Heart right ventricle (tissue), 16 donors: ENCODE measurements at regions not wholly inside any gene's neighbourhood (a gene's known extent, or its start where the extent isn't known, plus 50 kb on each side); places are given as distances from the start of the nearest gene placed in this dataset.

Source experiments
- ATAC-seq, 8 donors: fragments of 200-7000 bp; cut with Tn5 transposase; one replicate each; pipeline ENCODE4 v1.9.1; 2020; ENCODE audit warnings: mild to moderate bottlenecking in 8 of 8, moderate library complexity in 8 of 8, moderate number of reproducible peaks in 1 of 8
- DNase-seq, 2 donors: peaks; one replicate each; pipeline ENCODE4 v3.0.0-alpha.2; 2020
- H3K27ac ChIP-seq, 10 donors: fragments of 200-600 bp; sonication (generic) in 2 of 10; one replicate each; pipeline versions ENCODE4 v1.5.0 to v1.8.0; 2020 to 2022; ENCODE audit warnings: mild to moderate bottlenecking in 3 of 10
- H3K27me3 ChIP-seq, 7 donors: fragments of 200-600 bp; one replicate each; pipeline ENCODE4 v1.8.0; 2021 to 2022; ENCODE audit warnings: mild to moderate bottlenecking in 2 of 7
- H3K36me3 ChIP-seq, 9 donors: fragments of 200-600 bp; sonication (generic) in 1 of 9; one replicate each; pipeline versions ENCODE4 v1.5.0 to v1.8.0; 2020 to 2022; ENCODE audit warnings: mild to moderate bottlenecking in 2 of 9
- H3K4me1 ChIP-seq, 9 donors: fragments of 200-600 bp; sonication (generic) in 1 of 9; one replicate each; pipeline versions ENCODE4 v1.5.0 to v1.8.0; 2020 to 2022; ENCODE audit warnings: mild to moderate bottlenecking in 4 of 9
- H3K4me3 ChIP-seq, 10 donors: fragments of 200-600 bp; sonication (generic) in 2 of 10; one replicate each; pipeline versions ENCODE4 v1.5.0 to v1.8.0; 2020 to 2022; ENCODE audit warnings: mild to moderate bottlenecking in 7 of 10, moderate library complexity in 2 of 10
- H3K9me3 ChIP-seq, 11 donors: fragments of 200-600 bp in 10 of 11; sonication (generic) in 2 of 11; one replicate each; pipeline versions ENCODE4 v1.5.0 to v1.8.0; 2013 to 2022; ENCODE audit warnings: mild to moderate bottlenecking in 2 of 11, control low read depth in 1 of 11, moderate library complexity in 1 of 11
- WGBS, 2 donors: extraction: QIAGEN DNeasy Blood & Tissue Kit; methylation state at CpG; one replicate each; pipeline ENCODE4 v1.1.7; 2013; ENCODE audit warnings: inconsistent platforms in 1 of 2; 5-methylcytosine and 5-hydroxymethylcytosine counted together
- intact Hi-C, 10 donors: fragments of 100-400 bp; cut with DNase I; formaldehyde crosslinking; loops; one replicate each; pipeline versions ENCODE4 v1.11.1 to v1.14.2; 2022
- TF ChIP-seq, protein P1 (sequence below), 9 donors: fragments of 200-600 bp; sonication (generic) in 2 of 9; IDR thresholded peaks; one replicate each; pipeline versions ENCODE4 v1.5.0 to v1.8.0; 2021 to 2022; ENCODE audit warnings: antibody characterized with exemption in 9 of 9, mild to moderate bottlenecking in 5 of 9, moderate library complexity in 1 of 9
- donor health status: Arrhythmogenic right ventricular cardiomyopathy.
- donor health status: ischemic (EF 13 %, LVEDD 7.1; RV severe dilation, severe dysfunction).
- donor health status: healthy with polysubstance abuse.
- donor health status: DM: no; HTN: yes; CAD: no.
- donor health status: DM: no; HTN: no; CAD: no.
- donor health status: ischemic (EF 25% LVEDD 6.9; RV normal size, moderate dysfunction).
- donor health status: ischemic (EF 25% LVEDD 5.7; RV mildly dilated, moderate dysfunction).
- donor health status: healthy.
- donor health status: DM: yes; HTN: yes; CAD: no.
- donor health status: Ischemic cardiomyopathy.
- donor health status: ischemic (EF 35%, LVEDD 5.7; RV mildly dilated, moderate dysfunction).
- donor health status: nonischemic (EF 11% LVEDD 7.7; RV severe dilation, severe dysfunction).
- donor health status: DM: yes; HTN: yes; CAD: no.
- donor health status: PGD.
- donor health status: ischemic (EF 29% LVEDD 5.4; RV normal size, mild dysfunction).
- donor health status: nonischemic (EF 23%, LVEDD 6.1; RV moderate dilation, normal function).

DNA sequence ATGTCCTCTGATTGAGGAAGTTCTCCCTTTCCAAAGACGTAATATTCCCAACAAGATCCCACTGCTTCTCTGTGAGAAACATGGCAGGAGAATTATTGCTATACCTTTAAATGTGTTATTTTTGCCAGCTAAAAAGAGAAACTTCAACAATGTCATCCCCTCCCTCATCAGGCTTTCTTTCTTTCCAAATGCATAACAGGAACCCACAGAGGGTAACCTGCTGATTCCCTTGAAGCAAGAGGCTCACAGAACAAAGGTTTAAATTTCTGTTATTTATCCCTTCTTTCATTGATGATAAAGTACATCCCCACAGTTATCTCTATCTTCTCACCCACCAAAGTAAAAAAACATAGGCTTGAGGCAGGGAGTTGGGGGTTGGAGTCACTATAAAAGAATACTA, 102.1 kb downstream of the SLC30A10 start:
- TF ChIP-seq, protein P1, sequence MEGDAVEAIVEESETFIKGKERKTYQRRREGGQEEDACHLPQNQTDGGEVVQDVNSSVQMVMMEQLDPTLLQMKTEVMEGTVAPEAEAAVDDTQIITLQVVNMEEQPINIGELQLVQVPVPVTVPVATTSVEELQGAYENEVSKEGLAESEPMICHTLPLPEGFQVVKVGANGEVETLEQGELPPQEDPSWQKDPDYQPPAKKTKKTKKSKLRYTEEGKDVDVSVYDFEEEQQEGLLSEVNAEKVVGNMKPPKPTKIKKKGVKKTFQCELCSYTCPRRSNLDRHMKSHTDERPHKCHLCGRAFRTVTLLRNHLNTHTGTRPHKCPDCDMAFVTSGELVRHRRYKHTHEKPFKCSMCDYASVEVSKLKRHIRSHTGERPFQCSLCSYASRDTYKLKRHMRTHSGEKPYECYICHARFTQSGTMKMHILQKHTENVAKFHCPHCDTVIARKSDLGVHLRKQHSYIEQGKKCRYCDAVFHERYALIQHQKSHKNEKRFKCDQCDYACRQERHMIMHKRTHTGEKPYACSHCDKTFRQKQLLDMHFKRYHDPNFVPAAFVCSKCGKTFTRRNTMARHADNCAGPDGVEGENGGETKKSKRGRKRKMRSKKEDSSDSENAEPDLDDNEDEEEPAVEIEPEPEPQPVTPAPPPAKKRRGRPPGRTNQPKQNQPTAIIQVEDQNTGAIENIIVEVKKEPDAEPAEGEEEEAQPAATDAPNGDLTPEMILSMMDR (IDR thresholded peaks at IDR 0.05), result no peak
- no peaks in the 10 kb centered on the region for H3K27me3 ChIP-seq
- WGBS, 2 donors, result 66 to 84% methylated on average over 1 of the region's 1 CpG
- H3K9me3 ChIP-seq, result no peaks in the 10 kb centered on the region
- intact Hi-C loops, result no loop called here
- no peaks in the 10 kb centered on the region for H3K36me3 ChIP-seq
- ATAC-seq, result no peak
- H3K4me3 ChIP-seq, result no peak overlapping the region
- no peaks in the 10 kb centered on the region for H3K4me1 ChIP-seq
- H3K27ac ChIP-seq, result no peak overlapping the region
- no peak for DNase-seq

DNA sequence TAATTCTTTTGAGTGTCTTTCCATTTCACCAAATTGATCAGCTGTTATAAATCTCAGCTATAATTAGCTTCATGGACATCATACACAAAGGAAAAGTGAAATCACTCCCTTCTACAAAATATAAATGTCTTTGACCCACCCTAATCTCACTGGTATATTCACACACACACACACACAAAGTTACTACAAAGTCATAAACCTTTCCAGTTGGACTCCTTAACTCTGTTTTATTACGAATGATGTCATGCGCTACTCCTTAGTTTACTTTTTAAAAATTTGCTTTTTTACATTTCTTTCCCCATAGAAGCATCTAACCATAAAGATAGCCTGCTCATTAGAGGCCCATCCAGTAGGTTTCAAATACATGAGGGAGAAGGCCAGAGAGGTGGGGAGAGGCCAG, 103.0 kb downstream of the SLC30A10 start:
- H3K27me3 ChIP-seq, result no peaks in the 10 kb centered on the region
- WGBS, 2 donors, result 94 to 96% methylated on average over 2 of the region's 2 CpGs
- H3K27ac ChIP-seq, result no peak overlapping the region
- no peak for ATAC-seq
- no peaks in the 10 kb centered on the region for H3K9me3 ChIP-seq
- intact Hi-C loops, result no loop called here
- TF ChIP-seq, protein P1 (IDR thresholded peaks at IDR 0.05), result no peak
- H3K4me3 ChIP-seq, result no peak overlapping the region
- H3K36me3 ChIP-seq, result no peaks in the 10 kb centered on the region
- DNase-seq, result no peak
- no peaks in the 10 kb centered on the region for H3K4me1 ChIP-seq

DNA sequence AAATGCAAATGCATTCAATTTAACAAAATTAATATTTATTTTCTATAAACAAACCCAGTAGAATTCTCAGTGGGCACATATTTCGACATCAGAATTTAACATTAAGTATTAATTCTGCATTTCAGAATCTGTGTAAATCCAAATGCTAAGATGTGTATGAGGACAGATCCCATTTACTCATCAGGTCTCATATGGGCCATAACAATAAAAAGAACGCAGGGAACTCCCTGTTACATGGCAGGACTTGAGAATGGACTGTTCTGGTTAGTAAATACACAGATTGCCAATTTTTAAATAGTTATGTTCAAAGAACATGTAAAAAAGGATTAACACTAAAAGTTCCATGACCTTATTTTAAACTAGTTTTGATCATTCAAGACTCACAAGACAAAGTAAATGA, 104.0 kb downstream of the SLC30A10 start:
- no peak for ATAC-seq
- Histone ChIP-seq H3K4me3 (no peak overlapping the region), H3K36me3 (no peaks in the 10 kb centered on the region), H3K27ac (no peak overlapping the region), H3K4me1 (no peaks in the 10 kb centered on the region), H3K9me3 (no peaks in the 10 kb centered on the region), H3K27me3 (no peaks in the 10 kb centered on the region)
- WGBS, 2 donors, result 85 to 87% methylated on average over 2 of the region's 2 CpGs
- no peak for DNase-seq
- TF ChIP-seq, protein P1 (IDR thresholded peaks at IDR 0.05), result no peak
- intact Hi-C loops, result no loop called here

DNA sequence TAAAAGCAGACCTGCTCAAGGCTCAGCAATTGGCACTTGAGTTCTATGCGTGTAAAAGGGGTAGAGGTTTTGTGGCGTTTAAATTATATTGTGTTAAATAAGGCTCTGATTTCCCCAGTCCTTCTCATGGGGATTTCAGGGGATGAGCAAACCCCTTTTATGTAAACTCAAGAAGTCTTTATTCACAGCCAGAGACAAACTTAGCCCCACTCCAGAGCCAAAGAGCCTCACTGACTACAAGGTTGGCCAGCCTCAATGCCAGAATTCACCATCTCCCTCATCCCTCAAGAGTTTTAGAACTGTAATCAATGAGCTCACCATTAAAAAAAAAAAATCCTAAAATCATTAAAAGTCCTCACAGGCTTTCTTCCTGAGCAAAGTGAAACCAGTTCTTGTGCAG, 107.8 kb downstream of the SLC30A10 start:
- no peak overlapping the region for H3K4me3 ChIP-seq
- H3K27me3 ChIP-seq, result peaks cover 0 to 2% (median 0%) of the 10 kb centered on the region in 7 donors
- H3K4me1 ChIP-seq, result no peaks in the 10 kb centered on the region
- ATAC-seq (no peak), DNase-seq (no peak)
- no peak overlapping the region for H3K27ac ChIP-seq
- no peaks in the 10 kb centered on the region for H3K9me3 ChIP-seq
- H3K36me3 ChIP-seq, result no peaks in the 10 kb centered on the region
- WGBS, 2 donors, result 86 to 93% methylated on average over 2 of the region's 2 CpGs
- TF ChIP-seq, protein P1 (IDR thresholded peaks at IDR 0.05), result no peak
- intact Hi-C loops, result no loop called here
